Ishikawa (cell line): ENCODE measurements at regions not wholly inside any gene's neighbourhood (a gene's known extent, or its start where the extent isn't known, plus 50 kb on each side); places are given as distances from the start of the nearest gene placed in this dataset.

Experiments used
- CEBPB ChIP-seq: IDR thresholded peaks from 2 replicates; pipeline ENCODE4 v1.6.1; 2012
- CREB1 ChIP-seq: IDR thresholded peaks from 2 replicates; pipeline ENCODE4 v1.6.1; 2012; ENCODE audit warnings: low read depth
- EGR1 ChIP-seq: IDR thresholded peaks from 2 replicates; pipeline ENCODE4 v1.6.1; 2012
- EP300 ChIP-seq: IDR thresholded peaks from 2 replicates; pipeline ENCODE4 v1.6.1; 2012; ENCODE audit warnings: borderline replicate concordance
- FOXM1 ChIP-seq: IDR thresholded peaks from 2 replicates; pipeline ENCODE4 v1.6.1; 2012; ENCODE audit warnings: low read depth, borderline replicate concordance
- MAX ChIP-seq: IDR thresholded peaks from 2 replicates; pipeline ENCODE4 v1.6.1; 2012
- NFIC ChIP-seq: IDR thresholded peaks from 2 replicates; pipeline ENCODE4 v1.6.1; 2012
- RAD21 ChIP-seq: IDR thresholded peaks from 2 replicates; pipeline ENCODE4 v1.6.1; 2012; ENCODE audit warnings: low read depth
- REST ChIP-seq: IDR thresholded peaks from 2 replicates; pipeline ENCODE4 v1.6.1; 2012; ENCODE audit warnings: low read depth, mild to moderate bottlenecking
- TAF1 ChIP-seq: IDR thresholded peaks from 2 replicates; pipeline ENCODE4 v1.6.1; 2012; ENCODE audit warnings: low read depth, mild to moderate bottlenecking
- TCF12 ChIP-seq: IDR thresholded peaks from 2 replicates; pipeline ENCODE4 v1.6.1; 2012; ENCODE audit warnings: low read depth
- TEAD4 ChIP-seq: IDR thresholded peaks from 2 replicates; pipeline ENCODE4 v1.6.1; 2012
- USF1 ChIP-seq: IDR thresholded peaks from 2 replicates; pipeline ENCODE4 v1.6.1; 2012
- YY1 ChIP-seq: IDR thresholded peaks from 2 replicates; pipeline ENCODE4 v1.6.1; 2012; ENCODE audit warnings: low read depth
- ZBTB7A ChIP-seq: IDR thresholded peaks from 2 replicates; pipeline ENCODE4 v1.6.1; 2012; ENCODE audit warnings: low read depth

GRCh38 chr10:106454233-106454632, 710.3 kb downstream of the SORCS1 start:
- no peak for TF ChIP-seq MAX
- TF ChIP-seq EGR1, result no peak

GRCh38 chr10:106450966-106451365, 713.5 kb downstream of the SORCS1 start:
- TF ChIP-seq EP300, result no peak
- no peak for TF ChIP-seq REST
- TF ChIP-seq TCF12, result no peak
- no peak for TF ChIP-seq ZBTB7A
- no peak for TF ChIP-seq RAD21
- TF ChIP-seq USF1, result no peak
- no peak for TF ChIP-seq YY1
- no peak for TF ChIP-seq EGR1
- no peak for TF ChIP-seq TEAD4
- TF ChIP-seq TAF1, result no peak
- no peak for TF ChIP-seq CEBPB
- no peak for TF ChIP-seq CREB1

GRCh38 chr10:106446920-106447319, 717.6 kb downstream of the SORCS1 start:
- TF ChIP-seq MAX, result no peak
- TF ChIP-seq TAF1, result no peak
- no peak for TF ChIP-seq YY1
- TF ChIP-seq ZBTB7A, result no peak
- TF ChIP-seq RAD21, result no peak
- no peak for TF ChIP-seq EP300
- no peak for TF ChIP-seq REST
- no peak for TF ChIP-seq FOXM1
- no peak for TF ChIP-seq EGR1
- TF ChIP-seq CEBPB, result no peak
- TF ChIP-seq CREB1, result no peak
- no peak for TF ChIP-seq TEAD4
- no peak for TF ChIP-seq NFIC
- no peak for TF ChIP-seq TCF12
- TF ChIP-seq USF1, result no peak

GRCh38 chr10:106442223-106442622, 722.3 kb downstream of the SORCS1 start:
- no peak for TF ChIP-seq EP300
- no peak for TF ChIP-seq USF1
- no peak for TF ChIP-seq TCF12
- no peak for TF ChIP-seq TEAD4
- TF ChIP-seq FOXM1, result no peak
- TF ChIP-seq EGR1, result no peak
- TF ChIP-seq TAF1, result no peak

- no peak for TF ChIP-seq EP300
- no peak for TF ChIP-seq RAD21
- no peak for TF ChIP-seq YY1
- TF ChIP-seq MAX, result no peak
- TF ChIP-seq TAF1, result no peak
- TF ChIP-seq TCF12, result no peak
- TF ChIP-seq FOXM1, result no peak
- TF ChIP-seq EGR1, result no peak
- TF ChIP-seq CREB1, result no peak
- no peak for TF ChIP-seq NFIC
- TF ChIP-seq ZBTB7A, result no peak
- no peak for TF ChIP-seq TEAD4
- TF ChIP-seq REST, result no peak
- TF ChIP-seq USF1, result no peak
- TF ChIP-seq CEBPB, result no peak
Observed at GRCh38 chr10:106440767-106441166, 723.7 kb downstream of the SORCS1 start.
